Right atrium auricular region (tissue), 2 donors: ENCODE measurements at regions not wholly inside any gene's neighbourhood (a gene's known extent, or its start where the extent isn't known, plus 50 kb on each side); places are given as distances from the start of the nearest gene placed in this dataset.

Experiments
- DNase-seq: peaks from one replicate; pipeline ENCODE4 v3.0.0-alpha.2; 2019; ENCODE audit warnings: low spot score
- H3K27ac ChIP-seq, 2 donors: fragments of 200-600 bp; sonication (generic); 1 replicate in 1 of 2; 2 replicates in 1 of 2; pipeline ENCODE4 v1.5.1; 2016 to 2019
- H3K27me3 ChIP-seq, 2 donors: fragments of 200-600 bp; sonication (generic); one replicate each; pipeline versions ENCODE4 v1.5.1 to v1.6.0; 2017 to 2019
- H3K36me3 ChIP-seq: fragments of 200-600 bp; sonication (generic); one replicate; pipeline ENCODE4 v1.5.1; 2016
- H3K4me1 ChIP-seq, 2 donors: fragments of 200-600 bp; sonication (generic); one replicate each; pipeline versions ENCODE4 v1.5.1 to v1.6.0; 2017 to 2019
- H3K4me3 ChIP-seq, 2 donors: fragments of 200-600 bp; sonication (generic); 1 replicate in 1 of 2; 2 replicates in 1 of 2; pipeline ENCODE4 v1.5.1; 2017 to 2019; ENCODE audit warnings: mild to moderate bottlenecking in 1 of 2, moderate library complexity in 1 of 2
- H3K9me3 ChIP-seq, 2 donors: fragments of 200-600 bp; sonication (generic); one replicate each; pipeline ENCODE4 v1.5.1; 2019
- CTCF ChIP-seq, 2 donors: fragments of 200-600 bp; sonication (generic); IDR thresholded peaks; one replicate each; pipeline ENCODE4 v1.5.1; 2019; ENCODE audit warnings: antibody characterized with exemption in 2 of 2

GRCh38 chr2:39902103-39902502, 123.0 kb upstream of the THUMPD2 start:
- Histone ChIP-seq H3K4me3 (no peak overlapping the region), H3K4me1 (no peaks in the 10 kb centered on the region), H3K27ac (no peak overlapping the region), H3K36me3 (no peaks in the 10 kb centered on the region), H3K27me3 (no peaks in the 10 kb centered on the region), H3K9me3 (no peaks in the 10 kb centered on the region)
- no peak for TF ChIP-seq CTCF (IDR thresholded peaks at IDR 0.05)
- DNase-seq, result no peak

GRCh38 chr2:39898934-39899333, 119.9 kb upstream of the THUMPD2 start:
- no peak for DNase-seq
- no peaks in the 10 kb centered on the region for H3K4me1 ChIP-seq
- H3K27ac ChIP-seq, result no peak overlapping the region
- no peak overlapping the region for H3K4me3 ChIP-seq
- no peaks in the 10 kb centered on the region for H3K36me3 ChIP-seq
- no peaks in the 10 kb centered on the region for H3K9me3 ChIP-seq
- no peaks in the 10 kb centered on the region for H3K27me3 ChIP-seq
- TF ChIP-seq CTCF (IDR thresholded peaks at IDR 0.05), result no peak

- H3K27ac ChIP-seq, result no peak overlapping the region
- DNase-seq, result no peak
- TF ChIP-seq CTCF (IDR thresholded peaks at IDR 0.05), result no peak
- H3K36me3 ChIP-seq, result no peaks in the 10 kb centered on the region
- no peaks in the 10 kb centered on the region for H3K9me3 ChIP-seq
- no peak overlapping the region for H3K4me3 ChIP-seq
- H3K27me3 ChIP-seq, result no peaks in the 10 kb centered on the region
- no peaks in the 10 kb centered on the region for H3K4me1 ChIP-seq
Measured at GRCh38 chr2:39897273-39897672, 118.2 kb upstream of the THUMPD2 start.

GRCh38 chr2:39894082-39894481, 115.0 kb upstream of the THUMPD2 start:
- no peak for TF ChIP-seq CTCF (IDR thresholded peaks at IDR 0.05)
- no peak overlapping the region for H3K27ac ChIP-seq
- H3K36me3 ChIP-seq, result no peaks in the 10 kb centered on the region

GRCh38 chr2:39893616-39894015, 114.6 kb upstream of the THUMPD2 start:
- Histone ChIP-seq H3K4me1 (no peaks in the 10 kb centered on the region), H3K9me3 (no peaks in the 10 kb centered on the region), H3K27me3 (no peaks in the 10 kb centered on the region), H3K36me3 (no peaks in the 10 kb centered on the region), H3K4me3 (no peak overlapping the region), H3K27ac (no peak overlapping the region)
- no peak for DNase-seq
- no peak for TF ChIP-seq CTCF (IDR thresholded peaks at IDR 0.05)

More at GRCh38 chr2:39894082-39894481, 115.0 kb upstream of the THUMPD2 start:
- Histone ChIP-seq H3K9me3 (no peaks in the 10 kb centered on the region), H3K27me3 (no peaks in the 10 kb centered on the region), H3K4me3 (no peak overlapping the region), H3K4me1 (no peaks in the 10 kb centered on the region)
- DNase-seq, result no peak

- no peaks in the 10 kb centered on the region for H3K27me3 ChIP-seq
- peaks cover 0 to 6% of the 10 kb centered on the region in 2 donors for H3K9me3 ChIP-seq
- H3K4me3 ChIP-seq, result no peak overlapping the region
- no peak overlapping the region for H3K27ac ChIP-seq
- no peak for TF ChIP-seq CTCF (IDR thresholded peaks at IDR 0.05)
- H3K36me3 ChIP-seq, result no peaks in the 10 kb centered on the region
- no peaks in the 10 kb centered on the region for H3K4me1 ChIP-seq
- no peak for DNase-seq
Measured at GRCh38 chr2:39881948-39882347, 102.9 kb upstream of the THUMPD2 start.
